BJ (cell line): ENCODE measurements at regions not wholly inside any gene's neighbourhood (a gene's known extent, or its start where the extent isn't known, plus 50 kb on each side); places are given as distances from the start of the nearest gene placed in this dataset.

ENCODE experiments used
- CTCF ChIA-PET: fragments of 350-600 bp; formaldehyde crosslinking; extraction: SDS; loops from one replicate; lab custom pipeline; 2021; ENCODE audit warnings: antibody characterized with exemption, inconsistent platforms; lab: Yijun Ruan, JAX
- POLR2A ChIA-PET: fragments of 300-600 bp; sonication (Branson Sonifier 250); formaldehyde crosslinking; extraction: SDS; loops from one replicate; lab custom pipeline; 2021; ENCODE audit warnings: antibody characterized with exemption; lab: Charles Lee
- DNase-seq: peaks from one replicate; pipeline ENCODE4 v3.0.0-alpha.2; 2011; ENCODE audit warnings: low read depth
- H3K27me3 ChIP-seq: 2 replicates; pipeline ENCODE4 v1.6.0; 2011; ENCODE audit warnings: low read length; ENCODE audit not compliant: control insufficient read depth, insufficient read depth
- H3K36me3 ChIP-seq: 2 replicates; pipeline ENCODE4 v1.5.1; 2011; ENCODE audit warnings: low read length; ENCODE audit not compliant: control insufficient read depth, insufficient read depth
- H3K4me3 ChIP-seq: 2 replicates; pipeline ENCODE4 v1.5.1; 2011; ENCODE audit warnings: low read depth, mild to moderate bottlenecking, control low read depth, low read length
- TF ChIP-seq, protein P1 (sequence below): IDR thresholded peaks from 2 replicates; pipeline ENCODE4 v1.5.1; 2011; ENCODE audit warnings: low read depth, mild to moderate bottlenecking, control low read depth, inconsistent platforms, low read length, moderate library complexity; ENCODE audit not compliant: insufficient read depth

DNA sequence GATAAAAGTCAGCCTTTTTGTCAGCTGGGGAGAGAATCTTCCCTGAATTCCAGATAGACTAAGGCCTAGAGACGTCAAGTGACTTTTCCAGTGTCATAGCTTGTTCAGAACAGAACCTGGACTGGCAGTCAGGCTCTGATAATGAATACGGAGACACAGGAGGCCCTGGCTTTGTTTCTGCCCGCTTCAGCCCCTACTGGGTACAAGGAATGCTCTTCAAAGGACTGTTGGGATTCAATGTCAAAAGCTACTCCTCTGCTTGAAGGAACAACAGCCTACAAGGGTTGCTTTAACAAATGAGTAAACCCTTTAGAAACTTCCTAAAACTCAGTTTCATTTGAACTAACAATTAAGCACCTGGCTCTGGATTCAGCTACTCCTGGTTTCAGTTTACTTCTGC, 412.3 kb downstream of the OXSM start:
- DNase-seq: no peak
- Histone ChIP-seq H3K27me3 (no peaks in the 10 kb centered on the region), H3K4me3 (no peak overlapping the region), H3K36me3 (no peaks in the 10 kb centered on the region)
- CTCF ChIA-PET: no interaction called here
- TF ChIP-seq, protein P1, sequence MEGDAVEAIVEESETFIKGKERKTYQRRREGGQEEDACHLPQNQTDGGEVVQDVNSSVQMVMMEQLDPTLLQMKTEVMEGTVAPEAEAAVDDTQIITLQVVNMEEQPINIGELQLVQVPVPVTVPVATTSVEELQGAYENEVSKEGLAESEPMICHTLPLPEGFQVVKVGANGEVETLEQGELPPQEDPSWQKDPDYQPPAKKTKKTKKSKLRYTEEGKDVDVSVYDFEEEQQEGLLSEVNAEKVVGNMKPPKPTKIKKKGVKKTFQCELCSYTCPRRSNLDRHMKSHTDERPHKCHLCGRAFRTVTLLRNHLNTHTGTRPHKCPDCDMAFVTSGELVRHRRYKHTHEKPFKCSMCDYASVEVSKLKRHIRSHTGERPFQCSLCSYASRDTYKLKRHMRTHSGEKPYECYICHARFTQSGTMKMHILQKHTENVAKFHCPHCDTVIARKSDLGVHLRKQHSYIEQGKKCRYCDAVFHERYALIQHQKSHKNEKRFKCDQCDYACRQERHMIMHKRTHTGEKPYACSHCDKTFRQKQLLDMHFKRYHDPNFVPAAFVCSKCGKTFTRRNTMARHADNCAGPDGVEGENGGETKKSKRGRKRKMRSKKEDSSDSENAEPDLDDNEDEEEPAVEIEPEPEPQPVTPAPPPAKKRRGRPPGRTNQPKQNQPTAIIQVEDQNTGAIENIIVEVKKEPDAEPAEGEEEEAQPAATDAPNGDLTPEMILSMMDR: no peak
- POLR2A ChIA-PET: no interaction called here

DNA sequence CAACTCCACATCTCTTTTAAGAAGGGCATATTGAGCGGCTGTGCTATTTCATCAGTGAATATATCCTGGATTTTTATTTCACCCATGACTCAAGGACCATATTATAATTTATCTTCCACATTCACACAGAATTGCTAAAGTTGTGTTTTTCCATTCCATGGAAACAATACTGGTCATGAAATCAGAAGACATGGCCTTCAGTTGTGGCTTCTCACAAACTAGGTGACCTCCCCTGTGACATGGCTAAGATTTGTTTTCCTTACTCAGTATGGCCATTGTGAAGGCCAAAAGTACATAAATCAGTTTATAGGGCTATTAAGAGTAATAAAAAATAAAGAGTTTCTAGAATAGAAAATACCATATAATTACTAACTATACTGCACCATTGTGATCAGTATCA, 415.6 kb downstream of the OXSM start:
- CTCF ChIA-PET: no interaction called here
- no peaks in the 10 kb centered on the region for H3K27me3 ChIP-seq
- TF ChIP-seq, protein P1: no peak
- no peaks in the 10 kb centered on the region for H3K36me3 ChIP-seq
- DNase-seq: no peak
- POLR2A ChIA-PET: no interaction called here
- H3K4me3 ChIP-seq: no peak overlapping the region

GRCh38 chr3:26208201-26208600, 414.4 kb upstream of the LRRC3B start:
- Histone ChIP-seq H3K27me3 (no peaks in the 10 kb centered on the region), H3K4me3 (no peak overlapping the region), H3K36me3 (no peaks in the 10 kb centered on the region)
- ChIA-PET CTCF (no interaction called here), POLR2A (no interaction called here)
- DNase-seq: no peak
- TF ChIP-seq, protein P1: no peak

- TF ChIP-seq, protein P1: no peak
- ChIA-PET POLR2A (no interaction called here), CTCF (no interaction called here)
- no peak overlapping the region for H3K4me3 ChIP-seq
- no peaks in the 10 kb centered on the region for H3K36me3 ChIP-seq
- no peak for DNase-seq
- H3K27me3 ChIP-seq: no peaks in the 10 kb centered on the region
These were observed 392.8 kb upstream of the LRRC3B start for GRCh38 chr3:26229801-26230200.

GRCh38 chr3:26233374-26233773, 389.2 kb upstream of the LRRC3B start:
- no peaks in the 10 kb centered on the region for H3K36me3 ChIP-seq
- H3K4me3 ChIP-seq: no peak overlapping the region
- POLR2A ChIA-PET: no interaction called here
- TF ChIP-seq, protein P1: no peak
- CTCF ChIA-PET: interaction anchor here (0.7 kb wide), 1 partner anchor 376 kb away, joined by 4 read pairs; no protein-coding TSS in a partner anchor
- no peak for DNase-seq
- H3K27me3 ChIP-seq: no peaks in the 10 kb centered on the region
